ENCODE measurements at regions not wholly inside any gene's neighbourhood (a gene's known extent, or its start where the extent isn't known, plus 50 kb on each side); places are given as distances from the start of the nearest gene placed in this dataset.

DNA sequence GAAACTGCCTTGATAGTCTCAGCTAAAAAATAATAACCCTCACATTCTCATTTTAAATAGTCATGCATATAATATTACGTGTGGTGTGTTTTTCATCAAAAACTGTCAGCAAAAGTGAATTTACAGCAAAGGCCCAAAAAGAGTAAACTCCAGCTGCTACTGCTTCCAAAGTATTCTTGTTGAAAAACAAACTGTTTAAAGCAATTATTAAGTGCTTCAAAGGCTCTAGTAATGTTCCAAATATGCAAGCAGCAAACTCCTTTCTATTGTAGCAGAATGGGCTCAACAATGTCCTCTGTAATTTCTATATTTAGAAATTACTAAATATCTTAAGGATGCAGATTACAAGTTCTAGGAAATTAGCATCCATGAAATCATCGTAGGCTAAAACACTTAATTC, 280.0 kb upstream of the TBX18 start:
- no peak overlapping the region for H3K4me2 ChIP-seq (ENCODE audit: low read length)
- no peak overlapping the region for H3K4me3 ChIP-seq (ENCODE audit: low read depth, low read length, poor library complexity, severe bottlenecking)
- no peaks in the 10 kb centered on the region for H3K9me2 ChIP-seq (ENCODE audit: low read depth, low read length)
- no peaks in the 10 kb centered on the region for H3F3A ChIP-seq (ENCODE audit: insufficient read depth, low read length)
- no peaks in the 10 kb centered on the region for H3K36me3 ChIP-seq (ENCODE audit: insufficient read depth, low read length)
- no peaks in the 10 kb centered on the region for H3K79me2 ChIP-seq (ENCODE audit: insufficient read depth, low read length)
- H3K9me3 ChIP-seq (ENCODE audit: low read length) = no peaks in the 10 kb centered on the region
- H2AFZ ChIP-seq (ENCODE audit: low read length) = no peak overlapping the region
- H3K27me3 ChIP-seq (ENCODE audit: insufficient read depth, low read length) = no peaks in the 10 kb centered on the region
- TF ChIP-seq, protein P1, sequence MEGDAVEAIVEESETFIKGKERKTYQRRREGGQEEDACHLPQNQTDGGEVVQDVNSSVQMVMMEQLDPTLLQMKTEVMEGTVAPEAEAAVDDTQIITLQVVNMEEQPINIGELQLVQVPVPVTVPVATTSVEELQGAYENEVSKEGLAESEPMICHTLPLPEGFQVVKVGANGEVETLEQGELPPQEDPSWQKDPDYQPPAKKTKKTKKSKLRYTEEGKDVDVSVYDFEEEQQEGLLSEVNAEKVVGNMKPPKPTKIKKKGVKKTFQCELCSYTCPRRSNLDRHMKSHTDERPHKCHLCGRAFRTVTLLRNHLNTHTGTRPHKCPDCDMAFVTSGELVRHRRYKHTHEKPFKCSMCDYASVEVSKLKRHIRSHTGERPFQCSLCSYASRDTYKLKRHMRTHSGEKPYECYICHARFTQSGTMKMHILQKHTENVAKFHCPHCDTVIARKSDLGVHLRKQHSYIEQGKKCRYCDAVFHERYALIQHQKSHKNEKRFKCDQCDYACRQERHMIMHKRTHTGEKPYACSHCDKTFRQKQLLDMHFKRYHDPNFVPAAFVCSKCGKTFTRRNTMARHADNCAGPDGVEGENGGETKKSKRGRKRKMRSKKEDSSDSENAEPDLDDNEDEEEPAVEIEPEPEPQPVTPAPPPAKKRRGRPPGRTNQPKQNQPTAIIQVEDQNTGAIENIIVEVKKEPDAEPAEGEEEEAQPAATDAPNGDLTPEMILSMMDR (IDR thresholded peaks at IDR 0.05; ENCODE audit: low read length) = no peak
- no peak for TF ChIP-seq EZH2 (IDR thresholded peaks at IDR 0.05; ENCODE audit: borderline replicate concordance, low read length)
- no peak overlapping the region for H3K27ac ChIP-seq (ENCODE audit: low read depth, low read length, poor library complexity, severe bottlenecking)
- H4K20me1 ChIP-seq (ENCODE audit: insufficient read depth, low read length) = no peaks in the 10 kb centered on the region
- H3K4me1 ChIP-seq (ENCODE audit: insufficient read depth, low read length, severe bottlenecking) = no peaks in the 10 kb centered on the region
- H3K9ac ChIP-seq (ENCODE audit: low read length) = no peak overlapping the region

DNA sequence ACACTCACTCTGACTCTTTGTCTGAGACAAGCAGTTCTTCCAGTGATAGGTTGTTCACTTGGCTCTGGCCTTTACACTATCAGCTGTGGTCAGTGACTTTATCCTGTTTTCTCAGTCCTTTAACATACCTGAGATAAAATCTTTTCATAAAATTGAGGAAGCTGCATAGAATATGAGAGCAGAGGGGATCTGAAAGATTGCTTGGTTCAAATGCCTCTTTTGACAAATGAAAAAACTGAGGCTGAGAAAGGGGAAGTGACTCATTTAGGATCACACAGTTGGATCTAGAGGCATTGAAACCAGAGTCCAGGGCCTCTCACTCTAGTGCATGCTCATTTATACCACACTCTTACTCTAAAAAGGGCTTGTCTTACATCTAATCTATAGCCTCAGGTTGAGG, 277.0 kb upstream of the TBX18 start:
- no peak overlapping the region for H3K27ac ChIP-seq (ENCODE audit: low read depth, low read length, poor library complexity, severe bottlenecking)

DNA sequence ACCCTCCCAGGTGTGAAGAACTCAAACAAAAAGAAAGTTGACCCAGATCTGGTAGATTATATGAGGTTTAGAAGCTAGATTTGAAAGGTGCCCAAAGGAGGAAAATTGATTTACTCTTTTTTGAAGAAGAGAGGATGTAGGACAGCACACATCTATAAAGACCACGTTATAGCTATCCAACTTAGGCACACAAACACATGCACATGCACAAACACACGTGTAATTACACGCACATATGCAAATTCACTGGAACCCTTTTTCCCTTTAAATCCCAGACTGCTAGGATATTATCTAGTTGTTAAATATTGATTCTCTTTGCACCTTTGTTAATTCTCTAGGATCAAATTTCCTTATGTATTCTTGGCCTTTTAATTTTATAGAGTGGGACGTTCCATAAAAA, 272.8 kb upstream of the TBX18 start:
- H3K36me3 ChIP-seq (ENCODE audit: insufficient read depth, low read length) = no peaks in the 10 kb centered on the region
- H3K27me3 ChIP-seq (ENCODE audit: insufficient read depth, low read length) = no peaks in the 10 kb centered on the region
- no peak overlapping the region for H3K27ac ChIP-seq (ENCODE audit: low read depth, low read length, poor library complexity, severe bottlenecking)
- H3K4me1 ChIP-seq (ENCODE audit: insufficient read depth, low read length, severe bottlenecking) = no peaks in the 10 kb centered on the region
- H3K9me2 ChIP-seq (ENCODE audit: low read depth, low read length) = no peaks in the 10 kb centered on the region
- no peaks in the 10 kb centered on the region for H3K79me2 ChIP-seq (ENCODE audit: insufficient read depth, low read length)
- no peaks in the 10 kb centered on the region for H3K9me3 ChIP-seq (ENCODE audit: low read length)
- H3K9ac ChIP-seq (ENCODE audit: low read length) = no peak overlapping the region
- no peak overlapping the region for H3K4me2 ChIP-seq (ENCODE audit: low read length)
- no peaks in the 10 kb centered on the region for H3F3A ChIP-seq (ENCODE audit: insufficient read depth, low read length)
- no peak overlapping the region for H2AFZ ChIP-seq (ENCODE audit: low read length)
- H3K4me3 ChIP-seq (ENCODE audit: low read depth, low read length, poor library complexity, severe bottlenecking) = no peak overlapping the region
- no peaks in the 10 kb centered on the region for H4K20me1 ChIP-seq (ENCODE audit: insufficient read depth, low read length)
- TF ChIP-seq, protein P1 (IDR thresholded peaks at IDR 0.05; ENCODE audit: low read length) = no peak
- TF ChIP-seq EZH2 (IDR thresholded peaks at IDR 0.05; ENCODE audit: borderline replicate concordance, low read length) = no peak

More for the DNA sequence above, 277.0 kb upstream of the TBX18 start:
- H2AFZ ChIP-seq (ENCODE audit: low read length) = no peak overlapping the region
- no peak overlapping the region for H3K4me3 ChIP-seq (ENCODE audit: low read depth, low read length, poor library complexity, severe bottlenecking)
- no peaks in the 10 kb centered on the region for H3F3A ChIP-seq (ENCODE audit: insufficient read depth, low read length)
- no peak for TF ChIP-seq EZH2 (IDR thresholded peaks at IDR 0.05; ENCODE audit: borderline replicate concordance, low read length)
- TF ChIP-seq, protein P1 (IDR thresholded peaks at IDR 0.05; ENCODE audit: low read length) = no peak
- no peaks in the 10 kb centered on the region for H3K27me3 ChIP-seq (ENCODE audit: insufficient read depth, low read length)
- no peaks in the 10 kb centered on the region for H3K79me2 ChIP-seq (ENCODE audit: insufficient read depth, low read length)
- no peaks in the 10 kb centered on the region for H3K36me3 ChIP-seq (ENCODE audit: insufficient read depth, low read length)
- H3K4me2 ChIP-seq (ENCODE audit: low read length) = no peak overlapping the region
- H3K4me1 ChIP-seq (ENCODE audit: insufficient read depth, low read length, severe bottlenecking) = no peaks in the 10 kb centered on the region
- H3K9ac ChIP-seq (ENCODE audit: low read length) = no peak overlapping the region
- no peaks in the 10 kb centered on the region for H3K9me3 ChIP-seq (ENCODE audit: low read length)
- H4K20me1 ChIP-seq (ENCODE audit: insufficient read depth, low read length) = no peaks in the 10 kb centered on the region
- H3K9me2 ChIP-seq (ENCODE audit: low read depth, low read length) = no peaks in the 10 kb centered on the region
